HG03460 (cell line): ENCODE measurements at regions not wholly inside any gene's neighbourhood (a gene's known extent, or its start where the extent isn't known, plus 50 kb on each side); places are given as distances from the start of the nearest gene placed in this dataset.
"Not testable (repeated sequence)": the region's sequence is repeated elsewhere in the genome, so short reads cannot be mapped to it uniquely, and the experiment has no call there.

Experiments
- ATAC-seq: cut with Tn5 transposase; IDR thresholded peaks from one replicate; pipeline ENCODE4 v1.9.1; 2021; ENCODE audit not compliant: unreplicated experiment

DNA sequence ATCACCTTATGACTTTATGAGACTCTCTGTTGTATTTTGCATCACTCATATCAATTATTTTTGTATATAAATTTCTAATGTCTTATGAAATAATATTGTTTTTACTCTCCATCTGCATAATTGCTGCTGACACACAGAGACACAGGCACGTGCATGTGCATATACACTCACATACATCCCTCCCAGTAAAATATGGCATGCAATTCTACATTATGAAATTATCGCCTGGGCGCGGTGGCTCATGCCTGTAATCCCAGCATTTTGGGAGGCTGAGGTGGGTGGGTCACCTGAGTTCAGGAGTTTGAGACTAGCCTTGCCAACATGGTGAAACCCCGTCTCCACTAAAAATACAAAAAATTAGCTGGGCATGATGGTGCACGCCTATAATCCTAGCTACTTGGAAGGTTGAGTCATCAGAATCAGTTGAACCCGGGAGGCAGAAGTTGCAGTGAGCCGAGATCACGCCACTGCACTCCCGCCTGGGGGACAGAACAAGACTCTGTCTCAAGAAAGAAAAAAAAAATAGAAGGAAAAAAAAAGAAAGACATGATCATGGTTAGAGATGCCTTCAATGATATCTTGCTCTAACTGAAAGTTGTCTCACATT lies 96.7 kb upstream of the LUZP2 start:
- no peak for ATAC-seq

DNA sequence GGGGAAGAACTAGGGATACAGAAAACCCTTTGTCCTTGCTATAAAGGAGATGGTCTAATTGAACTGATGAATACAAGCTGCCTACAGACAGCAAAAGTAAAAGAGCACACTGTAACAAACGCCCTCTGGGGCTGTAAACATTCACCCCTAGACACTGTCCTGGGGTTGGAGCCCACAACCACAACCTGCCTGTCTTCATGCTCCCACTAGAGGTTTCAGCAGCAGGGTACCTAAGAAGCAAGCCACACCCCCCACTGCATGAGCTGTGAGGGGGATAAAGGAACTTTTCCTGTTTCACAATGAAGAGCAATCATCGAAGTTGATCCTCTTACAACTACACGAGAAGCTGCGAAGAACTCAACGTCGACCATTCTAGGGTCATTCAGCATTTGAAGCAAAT lies 90.5 kb upstream of the LUZP2 start:
- no peak for ATAC-seq

DNA sequence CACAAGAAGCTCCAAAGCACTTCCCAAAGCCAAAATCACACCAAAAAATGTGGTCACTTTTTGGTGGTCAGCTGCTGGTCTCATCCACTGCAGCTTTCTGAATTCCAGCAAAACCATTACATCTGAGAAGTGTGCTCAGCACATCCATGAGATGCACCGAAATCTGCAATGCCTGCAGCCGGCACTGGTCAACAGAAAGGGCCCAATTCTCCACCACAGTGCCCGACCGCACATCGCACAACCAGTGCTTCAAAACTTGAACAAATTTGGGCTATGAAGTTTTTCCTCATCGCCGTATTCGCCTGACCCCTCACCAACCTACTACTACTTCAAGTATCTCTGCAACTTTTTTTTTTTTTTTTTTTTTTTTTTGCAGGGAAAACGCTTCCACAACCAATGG lies 89.9 kb upstream of the LUZP2 start:
- no peak for ATAC-seq

DNA sequence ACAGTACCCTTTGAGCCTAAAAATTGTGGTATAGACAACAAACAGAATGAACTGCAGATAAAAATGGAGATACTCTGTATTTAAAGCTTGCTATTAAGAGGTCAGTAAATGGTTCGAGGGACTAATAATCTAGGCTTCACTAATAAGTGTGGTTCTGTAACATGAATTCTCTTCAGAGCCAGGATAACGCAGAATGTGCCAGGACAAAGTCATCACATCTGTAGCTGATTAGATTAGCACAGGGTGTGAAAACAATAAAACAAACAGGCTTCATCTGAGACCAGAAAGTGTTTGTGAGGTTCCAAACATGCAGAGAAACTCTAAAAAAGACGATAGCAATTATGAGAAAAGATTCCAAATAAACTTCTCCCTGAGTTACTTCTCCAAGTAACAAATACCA lies 89.1 kb upstream of the LUZP2 start:
- no peak for ATAC-seq

DNA sequence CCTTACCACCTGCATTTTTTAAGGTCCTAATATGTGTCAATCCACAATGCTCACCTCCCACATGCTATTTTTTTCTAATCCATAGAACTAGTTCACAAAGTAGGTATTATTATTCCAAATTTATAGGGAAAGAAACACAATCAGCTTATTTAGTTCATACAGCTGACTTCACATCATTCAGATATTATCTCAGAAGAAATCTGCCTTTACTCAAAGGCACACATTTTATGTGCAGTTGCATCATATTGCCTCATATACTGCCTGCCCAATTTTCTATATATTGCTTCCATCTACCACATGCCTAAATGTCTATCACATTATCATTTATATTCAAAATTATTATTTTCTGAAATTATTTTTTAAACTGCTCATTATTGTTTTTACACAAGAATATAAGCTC lies 88.7 kb upstream of the LUZP2 start:
- ATAC-seq, result no peak

DNA sequence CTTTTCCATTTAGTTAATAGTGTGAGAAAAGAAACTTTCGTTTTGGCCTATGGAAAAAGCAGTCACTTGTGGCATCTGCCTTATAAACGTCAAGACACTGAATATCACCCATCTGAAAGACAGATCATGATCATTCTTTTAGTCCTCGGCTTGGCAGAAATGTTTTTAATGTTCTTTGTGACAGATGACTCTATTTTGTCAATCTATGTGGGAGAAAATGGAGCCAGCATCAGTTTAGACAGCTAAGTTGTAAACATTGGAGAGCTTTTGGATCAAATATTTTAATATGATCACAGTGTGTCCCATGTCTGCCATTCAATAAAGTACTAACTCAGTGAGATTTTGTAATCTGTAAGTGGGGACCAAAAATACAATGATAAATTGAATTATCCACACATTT lies 85.1 kb upstream of the LUZP2 start:
- ATAC-seq, result no peak

DNA sequence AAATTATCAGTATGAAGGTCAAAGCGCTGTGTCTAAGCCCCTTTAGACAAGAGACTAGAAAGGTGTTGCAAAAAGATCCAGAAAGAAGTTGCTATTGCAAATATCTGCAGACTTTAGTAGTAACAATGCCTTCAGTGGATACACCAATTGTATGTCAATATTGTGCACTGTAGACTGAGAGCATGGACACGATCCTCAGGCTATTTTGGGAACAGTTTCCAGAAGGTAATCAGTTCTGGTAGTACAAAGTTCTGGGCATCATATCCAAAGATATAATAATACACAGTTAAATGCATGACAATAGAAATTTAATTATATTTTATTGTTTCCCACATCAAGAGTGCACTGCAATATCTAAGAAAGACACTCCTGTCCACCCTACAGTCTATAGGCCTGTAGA lies 84.1 kb upstream of the LUZP2 start:
- no peak for ATAC-seq

DNA sequence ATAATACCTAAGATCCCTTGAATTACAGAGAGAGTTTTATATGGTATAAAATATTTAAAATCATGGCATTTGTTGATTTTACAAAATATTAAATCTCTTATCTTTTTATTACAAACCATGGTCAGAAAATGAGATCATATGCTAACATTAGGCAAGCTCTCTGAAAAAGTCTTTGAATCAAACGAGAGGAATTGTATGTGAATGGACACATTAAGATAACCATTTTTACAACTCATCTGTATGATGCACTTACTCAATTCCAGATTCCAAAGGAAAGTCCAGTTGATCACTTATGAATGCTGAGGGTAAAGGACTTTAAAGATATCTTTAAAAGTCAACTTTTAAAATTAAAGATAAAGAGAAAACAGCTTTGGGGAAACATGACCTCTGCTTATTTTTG lies 83.5 kb upstream of the LUZP2 start:
- ATAC-seq, result no peak

DNA sequence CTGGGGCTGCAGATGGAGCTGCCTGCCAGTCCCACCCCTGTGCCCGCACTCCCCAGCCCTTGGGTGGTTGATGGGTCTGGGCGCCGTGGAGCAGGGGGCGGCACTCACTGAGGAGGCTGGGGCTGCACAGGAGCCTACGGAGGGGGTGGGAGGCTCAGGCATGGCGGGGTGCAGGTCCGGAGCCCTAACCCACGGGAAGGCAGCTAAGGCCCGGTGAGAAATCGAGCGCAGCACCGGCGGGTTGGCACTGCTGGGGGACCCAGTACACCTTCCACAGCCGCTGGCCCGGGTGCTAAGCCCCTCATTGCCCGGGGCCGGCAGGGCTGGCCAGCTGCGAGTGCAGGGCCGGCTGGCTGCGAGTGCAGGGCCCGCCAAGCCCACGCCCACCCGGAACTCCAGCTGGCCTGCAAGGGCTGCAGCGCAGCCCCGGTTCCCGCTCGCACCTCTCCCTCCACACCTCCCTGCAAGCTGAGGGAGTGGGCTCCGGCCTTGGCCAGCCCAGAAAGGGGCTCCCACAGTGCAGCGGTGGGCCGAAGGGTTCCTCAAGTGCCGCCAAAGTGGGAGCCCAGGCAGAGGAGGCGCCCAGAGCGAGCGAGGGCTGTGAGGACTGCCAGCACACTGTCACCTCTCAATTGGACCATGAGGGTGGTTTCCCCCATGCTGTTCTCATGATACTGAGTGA lies 80.8 kb upstream of the LUZP2 start:
- ATAC-seq, result not testable (repeated sequence)

DNA sequence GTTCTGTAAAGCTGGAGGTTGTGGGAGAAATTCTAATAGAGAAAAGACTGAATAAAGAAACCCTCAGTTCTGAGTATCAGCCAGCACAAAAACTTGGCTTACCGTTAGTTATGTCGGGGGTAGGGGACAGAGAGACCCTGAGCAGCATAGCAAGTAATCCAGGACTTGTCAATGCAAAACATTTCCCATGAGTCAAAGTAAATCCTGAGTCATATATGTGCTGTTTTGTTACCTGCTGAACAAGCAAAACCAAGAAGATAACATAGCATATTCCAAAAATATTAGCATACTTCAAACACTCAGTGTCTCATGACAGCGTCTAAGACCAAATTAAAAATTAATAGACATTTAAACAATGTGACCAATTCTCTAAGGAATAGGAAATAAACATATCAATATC lies 75.1 kb upstream of the LUZP2 start:
- no peak for ATAC-seq

DNA sequence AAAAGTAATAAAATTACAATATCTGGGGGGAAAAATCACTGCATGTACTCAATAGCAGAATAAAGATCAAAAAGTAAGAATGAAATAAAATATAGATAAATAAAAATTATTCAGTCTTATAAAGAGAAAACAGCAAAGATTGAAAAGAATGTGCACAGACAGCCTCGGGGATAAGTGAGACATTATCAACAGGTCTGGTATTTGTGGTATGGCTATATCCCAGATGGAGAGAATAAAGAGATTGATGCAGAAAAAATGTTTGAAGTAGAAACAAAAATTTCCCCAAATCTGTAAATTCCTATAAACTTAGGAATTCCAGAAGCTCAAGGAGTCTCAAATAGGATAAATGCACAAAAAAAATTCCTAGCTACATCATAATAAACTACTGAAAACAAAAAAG lies 74.5 kb upstream of the LUZP2 start:
- no peak for ATAC-seq

DNA sequence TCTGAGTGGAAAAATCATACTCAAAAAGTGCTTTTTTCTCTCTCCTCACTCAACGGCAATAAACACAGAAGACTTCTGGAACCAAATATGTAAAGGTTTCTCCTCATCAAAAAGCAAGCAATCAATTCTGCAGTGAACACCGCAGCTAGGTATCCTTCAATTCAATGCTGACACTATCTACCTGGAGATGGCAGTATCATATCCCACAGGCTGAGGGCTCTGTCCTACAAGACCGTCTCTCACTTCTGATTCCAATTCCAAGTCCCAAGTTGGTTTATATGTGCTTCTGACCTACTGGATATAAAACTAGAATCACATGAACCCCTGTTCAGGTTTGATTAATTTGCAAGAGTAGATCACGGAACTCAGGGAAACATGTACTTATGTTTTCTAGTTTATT lies 59.7 kb upstream of the LUZP2 start:
- ATAC-seq, result no peak
